ENCODE measurements at regions not wholly inside any gene's neighbourhood (a gene's known extent, or its start where the extent isn't known, plus 50 kb on each side); places are given as distances from the start of the nearest gene placed in this dataset.

DNA sequence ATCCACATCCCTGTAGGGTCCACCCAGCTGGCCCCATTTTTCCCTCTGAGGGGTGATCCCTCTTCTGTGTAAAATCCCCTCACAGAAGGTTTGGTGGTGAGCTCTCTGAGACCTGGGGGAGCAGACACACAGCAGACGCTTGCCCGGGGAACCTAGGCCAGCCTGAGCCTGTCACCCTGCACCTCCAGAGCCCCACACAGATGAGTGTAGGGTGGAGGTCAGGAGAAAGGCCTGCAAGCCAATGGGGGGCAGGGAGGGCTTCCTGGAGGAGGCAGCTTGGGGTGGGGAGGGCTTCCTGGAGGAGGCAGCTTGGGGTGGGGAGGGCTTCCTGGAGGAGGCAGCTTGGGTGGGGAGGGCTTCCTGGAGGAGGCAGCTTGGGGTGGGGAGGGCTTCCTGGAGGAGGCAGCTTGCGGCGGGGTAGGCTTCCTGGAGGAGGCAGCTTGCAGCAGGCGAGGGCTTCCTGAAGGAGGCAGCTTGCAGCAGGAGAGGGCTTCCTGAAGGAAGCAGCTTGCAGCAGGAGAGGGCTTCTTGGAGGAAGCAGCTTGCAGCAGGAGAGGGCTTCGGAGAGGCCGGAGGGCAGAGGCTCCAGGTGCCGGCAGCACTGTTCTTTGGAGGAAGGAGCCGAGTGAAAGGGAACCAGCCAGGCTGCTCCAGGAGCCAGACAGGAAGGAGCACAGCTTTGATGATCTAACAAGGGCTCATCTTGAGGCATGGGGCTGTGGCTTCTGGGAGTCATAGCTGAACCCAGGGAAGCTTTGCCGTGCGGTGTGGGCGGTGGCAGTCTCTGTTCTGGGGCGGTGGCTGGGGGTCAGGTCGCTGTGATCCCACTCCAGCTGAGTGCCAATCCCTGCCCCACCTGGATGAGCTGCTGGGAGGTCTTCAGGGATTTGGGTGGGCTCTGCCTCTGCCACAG lies 83.7 kb upstream of the ZNF469 start:
- no peak overlapping the region for H3K27ac ChIP-seq (ENCODE audit: insufficient read depth in 1 of 2, low read depth in 1 of 2, low read length in 2 of 2, poor library complexity in 1 of 2, severe bottlenecking in 2 of 2)
- H3K9me3 ChIP-seq (ENCODE audit: control extremely low read depth in 1 of 5, control insufficient read depth in 4 of 5, insufficient read depth in 2 of 5, low read depth in 1 of 5, low read length in 4 of 5) = peaks cover 0 to 14% (median 3%) of the 10 kb centered on the region in 5 experiments
- DNase-seq = no peak
- H3K36me3 ChIP-seq (ENCODE audit: control insufficient read depth in 4 of 4, insufficient read depth in 4 of 4, low read length in 3 of 4) = no peaks in the 10 kb centered on the region
- peaks cover 0 to 5% (median 0%) of the 10 kb centered on the region in 4 experiments for H3K4me1 ChIP-seq (ENCODE audit: control extremely low read depth in 1 of 4, control insufficient read depth in 4 of 4, insufficient read depth in 4 of 4, low read length in 3 of 4)
- peaks cover 0 to 26% (median 2%) of the 10 kb centered on the region in 5 experiments for H3K27me3 ChIP-seq (replicated peaks in 2 of 5; ENCODE audit: control insufficient read depth in 4 of 5, insufficient read depth in 5 of 5, low read length in 4 of 5)
- CTCF ChIA-PET = no interaction called here
- no peak overlapping the region for H3K4me3 ChIP-seq (ENCODE audit: control insufficient read depth in 1 of 7, extremely low read depth in 1 of 7, insufficient read depth in 4 of 7, low read depth in 2 of 7, low read length in 6 of 7)
- POLR2A ChIA-PET = no interaction called here
- 52% methylated on average over 11 of the region's 14 CpGs for WGBS (ENCODE audit: insufficient coverage)

DNA sequence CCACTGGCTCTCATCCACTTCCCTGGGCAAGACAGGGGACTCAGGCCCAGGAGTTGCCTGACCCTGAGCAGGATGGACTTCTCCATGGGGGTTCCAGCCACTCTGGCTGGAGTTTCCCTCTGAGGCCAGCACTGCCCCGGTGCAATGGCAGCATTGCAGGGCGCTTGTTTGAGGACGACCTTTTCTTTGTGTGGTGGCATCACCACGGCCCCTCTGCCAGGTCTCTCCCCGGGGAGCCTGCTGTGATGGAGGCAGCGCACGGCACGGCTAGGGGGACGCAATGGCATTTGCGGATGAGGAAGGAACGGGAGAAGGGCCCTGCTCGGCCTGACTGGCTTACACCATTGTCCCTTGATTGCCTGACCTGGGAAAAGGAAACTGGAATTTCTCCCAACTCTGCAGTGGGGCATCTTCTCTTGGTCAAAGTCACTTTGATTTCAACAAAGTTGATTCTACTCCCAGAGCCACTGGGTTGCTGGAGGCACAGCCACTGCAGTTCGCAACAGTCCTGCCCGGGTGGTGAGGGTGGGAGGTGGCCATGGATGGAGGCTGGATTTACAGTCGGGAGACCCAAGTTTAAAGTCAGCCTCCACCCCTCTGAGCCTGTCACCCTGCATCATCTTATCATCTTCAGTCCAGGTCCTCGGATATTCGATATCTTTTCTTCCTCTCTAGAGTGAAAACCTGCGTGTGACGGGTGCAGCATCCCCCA lies 82.9 kb upstream of the ZNF469 start:
- POLR2A ChIA-PET = no interaction called here
- Histone ChIP-seq H3K27me3 (replicated peaks in 2 of 5; ENCODE audit: control insufficient read depth in 4 of 5, insufficient read depth in 5 of 5, low read length in 4 of 5) (peaks cover 0 to 26% (median 2%) of the 10 kb centered on the region in 5 experiments), H3K4me3 (ENCODE audit: control insufficient read depth in 1 of 7, extremely low read depth in 1 of 7, insufficient read depth in 4 of 7, low read depth in 2 of 7, low read length in 6 of 7) (no peak overlapping the region), H3K9me3 (ENCODE audit: control extremely low read depth in 1 of 5, control insufficient read depth in 4 of 5, insufficient read depth in 2 of 5, low read depth in 1 of 5, low read length in 4 of 5) (peaks cover 0 to 14% (median 3%) of the 10 kb centered on the region in 5 experiments), H3K4me1 (ENCODE audit: control extremely low read depth in 1 of 4, control insufficient read depth in 4 of 4, insufficient read depth in 4 of 4, low read length in 3 of 4) (peaks cover 0 to 5% (median 0%) of the 10 kb centered on the region in 4 experiments), H3K36me3 (ENCODE audit: control insufficient read depth in 4 of 4, insufficient read depth in 4 of 4, low read length in 3 of 4) (no peaks in the 10 kb centered on the region), H3K27ac (ENCODE audit: insufficient read depth in 1 of 2, low read depth in 1 of 2, low read length in 2 of 2, poor library complexity in 1 of 2, severe bottlenecking in 2 of 2) (no peak overlapping the region)
- 91% methylated on average over 19 of the region's 19 CpGs for WGBS (ENCODE audit: insufficient coverage)
- no peak for DNase-seq
- CTCF ChIA-PET = no interaction called here

GRCh38 chr16:88300463-88300835 lies 82.3 kb upstream of the ZNF469 start:
- WGBS (ENCODE audit: insufficient coverage) = 96% methylated on average over 9 of the region's 12 CpGs
- Histone ChIP-seq H3K27me3 (replicated peaks in 2 of 5; ENCODE audit: control insufficient read depth in 4 of 5, insufficient read depth in 5 of 5, low read length in 4 of 5) (peaks cover 0 to 26% (median 2%) of the 10 kb centered on the region in 5 experiments), H3K9me3 (ENCODE audit: control extremely low read depth in 1 of 5, control insufficient read depth in 4 of 5, insufficient read depth in 2 of 5, low read depth in 1 of 5, low read length in 4 of 5) (peaks cover 0 to 18% (median 3%) of the 10 kb centered on the region in 5 experiments), H3K4me1 (ENCODE audit: control extremely low read depth in 1 of 4, control insufficient read depth in 4 of 4, insufficient read depth in 4 of 4, low read length in 3 of 4) (peaks cover 0 to 5% (median 0%) of the 10 kb centered on the region in 4 experiments), H3K4me3 (ENCODE audit: control insufficient read depth in 1 of 7, extremely low read depth in 1 of 7, insufficient read depth in 4 of 7, low read depth in 2 of 7, low read length in 6 of 7) (no peak overlapping the region), H3K27ac (ENCODE audit: insufficient read depth in 1 of 2, low read depth in 1 of 2, low read length in 2 of 2, poor library complexity in 1 of 2, severe bottlenecking in 2 of 2) (no peak overlapping the region), H3K36me3 (ENCODE audit: control insufficient read depth in 4 of 4, insufficient read depth in 4 of 4, low read length in 3 of 4) (no peaks in the 10 kb centered on the region)
- CTCF ChIA-PET = no interaction called here
- no peak for DNase-seq
- POLR2A ChIA-PET = no interaction called here

- Histone ChIP-seq H3K4me1 (ENCODE audit: control extremely low read depth in 1 of 4, control insufficient read depth in 4 of 4, insufficient read depth in 4 of 4, low read length in 3 of 4) (peaks cover 0 to 5% (median 0%) of the 10 kb centered on the region in 4 experiments), H3K36me3 (ENCODE audit: control insufficient read depth in 4 of 4, insufficient read depth in 4 of 4, low read length in 3 of 4) (no peaks in the 10 kb centered on the region), H3K27ac (ENCODE audit: insufficient read depth in 1 of 2, low read depth in 1 of 2, low read length in 2 of 2, poor library complexity in 1 of 2, severe bottlenecking in 2 of 2) (no peak overlapping the region), H3K9me3 (ENCODE audit: control extremely low read depth in 1 of 5, control insufficient read depth in 4 of 5, insufficient read depth in 2 of 5, low read depth in 1 of 5, low read length in 4 of 5) (peaks cover 0 to 18% (median 3%) of the 10 kb centered on the region in 5 experiments), H3K27me3 (replicated peaks in 2 of 5; ENCODE audit: control insufficient read depth in 4 of 5, insufficient read depth in 5 of 5, low read length in 4 of 5) (peaks cover 0 to 21% (median 2%) of the 10 kb centered on the region in 5 experiments), H3K4me3 (ENCODE audit: control insufficient read depth in 1 of 7, extremely low read depth in 1 of 7, insufficient read depth in 4 of 7, low read depth in 2 of 7, low read length in 6 of 7) (no peak overlapping the region)
- POLR2A ChIA-PET = no interaction called here
- no peak for DNase-seq
- WGBS (ENCODE audit: insufficient coverage) = 89% methylated on average over 11 of the region's 11 CpGs
- CTCF ChIA-PET = interaction anchor here (1.3 kb wide), 1 partner anchor 11 kb away, joined by 3 read pairs; no protein-coding TSS in a partner anchor
These were observed 81.3 kb upstream of the ZNF469 start for GRCh38 chr16:88301431-88301830.

DNA sequence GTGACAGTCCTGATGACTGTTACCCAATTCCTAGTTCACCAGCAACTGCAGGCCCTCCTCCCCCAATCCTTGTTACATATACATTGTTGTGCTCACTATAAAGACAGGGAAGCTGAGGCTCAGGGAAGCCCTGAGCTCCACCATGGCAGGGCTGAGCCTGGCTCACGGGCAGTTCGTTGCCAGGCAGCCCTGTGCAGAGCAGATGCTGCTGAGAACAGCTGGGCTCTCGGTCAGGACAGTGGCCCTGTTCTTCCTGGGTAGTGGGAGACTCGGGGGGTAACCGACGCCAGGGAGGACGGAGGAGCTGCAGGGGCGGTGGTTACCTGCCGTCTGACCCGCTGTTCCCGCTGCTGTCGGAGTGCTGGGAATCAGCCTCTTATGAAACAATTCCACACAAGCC lies 80.9 kb upstream of the ZNF469 start:
- Histone ChIP-seq H3K4me3 (ENCODE audit: control insufficient read depth in 1 of 7, extremely low read depth in 1 of 7, insufficient read depth in 4 of 7, low read depth in 2 of 7, low read length in 6 of 7) (no peak overlapping the region), H3K4me1 (ENCODE audit: control extremely low read depth in 1 of 4, control insufficient read depth in 4 of 4, insufficient read depth in 4 of 4, low read length in 3 of 4) (peaks cover 0 to 5% (median 0%) of the 10 kb centered on the region in 4 experiments), H3K36me3 (ENCODE audit: control insufficient read depth in 4 of 4, insufficient read depth in 4 of 4, low read length in 3 of 4) (no peaks in the 10 kb centered on the region), H3K27ac (ENCODE audit: insufficient read depth in 1 of 2, low read depth in 1 of 2, low read length in 2 of 2, poor library complexity in 1 of 2, severe bottlenecking in 2 of 2) (no peak overlapping the region), H3K27me3 (replicated peaks in 2 of 5; ENCODE audit: control insufficient read depth in 4 of 5, insufficient read depth in 5 of 5, low read length in 4 of 5) (peaks cover 0 to 17% (median 2%) of the 10 kb centered on the region in 5 experiments), H3K9me3 (ENCODE audit: control extremely low read depth in 1 of 5, control insufficient read depth in 4 of 5, insufficient read depth in 2 of 5, low read depth in 1 of 5, low read length in 4 of 5) (peaks cover 0 to 18% (median 3%) of the 10 kb centered on the region in 5 experiments)
- ChIA-PET CTCF (interaction anchor here (1.3 kb wide), 1 partner anchor 11 kb away, joined by 3 read pairs; no protein-coding TSS in a partner anchor), POLR2A (no interaction called here)
- DNase-seq = no peak
- 66% methylated on average over 7 of the region's 12 CpGs for WGBS (ENCODE audit: insufficient coverage)

- H3K4me3 ChIP-seq (ENCODE audit: control insufficient read depth in 1 of 7, extremely low read depth in 1 of 7, insufficient read depth in 4 of 7, low read depth in 2 of 7, low read length in 6 of 7) = no peak overlapping the region
- DNase-seq = no peak
- H3K27me3 ChIP-seq (replicated peaks in 2 of 5; ENCODE audit: control insufficient read depth in 4 of 5, insufficient read depth in 5 of 5, low read length in 4 of 5) = peaks cover 0 to 16% (median 2%) of the 10 kb centered on the region in 5 experiments
- POLR2A ChIA-PET = no interaction called here
- CTCF ChIA-PET = no interaction called here
- H3K36me3 ChIP-seq (ENCODE audit: control insufficient read depth in 4 of 4, insufficient read depth in 4 of 4, low read length in 3 of 4) = no peaks in the 10 kb centered on the region
- peaks cover 0 to 18% (median 3%) of the 10 kb centered on the region in 5 experiments for H3K9me3 ChIP-seq (ENCODE audit: control extremely low read depth in 1 of 5, control insufficient read depth in 4 of 5, insufficient read depth in 2 of 5, low read depth in 1 of 5, low read length in 4 of 5)
- peaks cover 0 to 5% (median 0%) of the 10 kb centered on the region in 4 experiments for H3K4me1 ChIP-seq (ENCODE audit: control extremely low read depth in 1 of 4, control insufficient read depth in 4 of 4, insufficient read depth in 4 of 4, low read length in 3 of 4)
- 100% methylated on average over 3 of the region's 6 CpGs for WGBS (ENCODE audit: insufficient coverage)
- no peak overlapping the region for H3K27ac ChIP-seq (ENCODE audit: insufficient read depth in 1 of 2, low read depth in 1 of 2, low read length in 2 of 2, poor library complexity in 1 of 2, severe bottlenecking in 2 of 2)
These were observed 80.1 kb upstream of the ZNF469 start for GRCh38 chr16:88302666-88303065.

Measured in common myeloid progenitor, CD34-positive (primary cell).